GM21515 (cell line): ENCODE measurements at regions not wholly inside any gene's neighbourhood (a gene's known extent, or its start where the extent isn't known, plus 50 kb on each side); places are given as distances from the start of the nearest gene placed in this dataset.

Experiments
- ATAC-seq: cut with Tn5 transposase; IDR thresholded peaks from one replicate; pipeline ENCODE4 v1.9.1; 2021; ENCODE audit not compliant: unreplicated experiment

DNA sequence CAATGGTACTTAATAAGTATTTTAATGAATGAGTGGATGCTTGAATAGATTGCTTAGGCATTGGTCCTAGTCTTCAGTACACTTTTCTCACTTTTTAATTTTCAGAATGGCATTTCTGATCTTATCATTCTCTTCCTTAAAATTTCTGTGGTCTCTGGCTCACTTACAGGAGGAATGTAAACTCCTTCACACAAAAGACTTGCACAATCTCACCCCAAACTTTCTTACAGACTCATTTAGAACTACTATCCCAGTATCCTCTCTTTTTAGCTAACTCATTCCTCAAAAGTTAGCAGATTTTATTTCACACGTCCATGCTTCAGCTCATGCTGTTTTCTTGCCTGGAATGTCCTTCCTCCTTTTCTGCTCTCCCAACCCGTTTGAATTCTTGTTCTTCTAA is 350.1 kb downstream of the GRXCR1 start:
- no peak for ATAC-seq

DNA sequence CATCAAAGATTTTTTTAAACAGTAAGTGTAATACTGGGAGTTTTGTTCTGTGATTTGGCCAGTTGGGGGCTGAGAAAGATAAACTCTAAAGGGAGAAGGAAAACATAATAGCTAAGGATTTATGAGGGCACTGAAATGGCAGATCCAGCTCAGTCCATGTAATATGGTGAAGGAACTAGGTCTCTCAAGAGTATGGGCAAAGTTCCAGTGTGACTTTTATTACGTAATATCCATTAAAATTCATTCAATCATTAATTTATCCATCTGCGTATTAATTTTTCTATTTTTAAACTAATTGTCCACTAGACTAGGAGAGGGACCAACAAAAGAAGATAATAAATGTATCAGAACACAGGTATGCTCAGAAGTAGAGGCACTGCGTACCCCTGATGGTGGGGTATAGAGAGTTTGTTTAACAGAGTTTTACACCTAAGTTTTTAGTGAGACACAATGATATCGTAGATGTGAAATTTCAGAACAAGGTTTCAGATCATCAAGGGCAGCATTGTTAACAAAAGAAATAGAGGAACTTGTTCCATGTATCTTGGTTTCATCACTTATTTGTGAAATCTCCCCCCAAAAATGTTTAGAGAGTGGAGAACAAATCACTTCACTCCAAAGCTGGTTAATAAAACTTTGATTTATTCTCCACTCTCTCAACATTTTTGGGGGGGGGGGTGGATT is 351.1 kb downstream of the GRXCR1 start:
- ATAC-seq: no peak

DNA sequence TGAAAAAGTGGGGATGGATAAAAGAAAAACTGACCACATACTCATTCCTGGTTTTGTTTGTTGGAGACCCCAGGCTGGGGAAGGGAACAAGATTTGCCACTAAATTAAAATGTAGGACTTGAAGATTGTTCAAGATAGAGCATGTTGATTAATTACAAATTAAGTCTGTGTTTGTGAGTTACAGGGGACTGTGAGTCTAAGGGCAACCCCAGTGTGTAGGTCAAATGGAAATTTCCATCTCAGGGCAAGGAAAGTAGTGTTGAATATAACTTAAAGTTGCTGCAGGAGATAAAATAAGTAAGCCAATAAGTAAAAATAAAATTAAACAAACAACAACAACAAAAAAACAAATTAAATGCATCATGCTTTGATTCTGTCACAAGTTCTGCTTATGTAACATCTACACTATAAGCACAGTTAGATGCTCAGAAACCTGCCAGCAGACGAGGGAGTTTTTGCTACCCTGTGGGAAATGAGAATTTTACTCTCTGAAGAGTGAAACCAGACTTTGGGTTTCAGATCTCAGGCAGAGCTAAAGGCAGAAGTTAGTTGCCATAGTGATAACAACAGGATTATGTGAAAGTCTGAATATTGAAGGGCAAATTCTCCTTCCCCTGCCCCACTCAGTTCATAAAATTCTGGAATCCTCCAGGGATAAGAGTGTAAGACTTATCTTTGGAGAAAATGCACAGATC is 352.3 kb downstream of the GRXCR1 start:
- ATAC-seq: peak; percentile 97

DNA sequence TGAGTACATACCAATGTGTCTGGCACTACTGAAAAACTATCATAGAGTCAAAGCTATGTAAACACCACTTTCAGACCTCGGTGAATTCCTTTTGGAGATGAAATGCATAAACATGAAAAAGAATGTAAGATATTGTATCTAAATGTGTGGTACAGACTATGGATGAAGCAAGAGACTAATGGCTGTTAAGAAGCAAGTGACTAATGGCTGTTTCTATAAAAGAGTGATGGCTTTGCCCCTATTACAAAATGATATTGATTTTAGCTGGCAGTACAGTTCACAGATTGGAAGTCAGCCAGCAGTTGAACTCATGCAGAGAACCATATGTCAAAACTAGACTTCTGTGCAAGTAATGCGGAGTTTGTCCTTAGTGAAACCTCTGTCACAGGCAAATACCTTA is 359.3 kb downstream of the GRXCR1 start:
- no peak for ATAC-seq

DNA sequence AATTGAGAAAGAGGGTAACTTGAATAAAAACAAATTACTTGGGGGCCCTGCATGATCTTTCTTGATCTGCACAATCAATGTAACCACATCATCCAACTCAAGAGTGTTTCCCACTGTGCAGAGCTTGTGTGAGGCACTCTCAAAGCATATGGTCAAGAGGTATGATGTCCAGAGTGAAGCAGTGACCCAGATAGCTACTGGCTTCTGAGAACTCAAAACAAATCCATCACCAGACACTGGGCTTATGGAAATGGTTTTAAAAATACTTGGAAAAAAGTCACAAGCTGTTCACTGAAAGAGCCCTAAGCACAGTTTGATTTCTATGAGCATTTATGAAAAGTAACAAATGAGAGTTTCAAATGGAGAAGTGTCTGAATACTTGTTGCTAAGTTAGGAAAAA is 361.0 kb downstream of the GRXCR1 start:
- no peak for ATAC-seq

DNA sequence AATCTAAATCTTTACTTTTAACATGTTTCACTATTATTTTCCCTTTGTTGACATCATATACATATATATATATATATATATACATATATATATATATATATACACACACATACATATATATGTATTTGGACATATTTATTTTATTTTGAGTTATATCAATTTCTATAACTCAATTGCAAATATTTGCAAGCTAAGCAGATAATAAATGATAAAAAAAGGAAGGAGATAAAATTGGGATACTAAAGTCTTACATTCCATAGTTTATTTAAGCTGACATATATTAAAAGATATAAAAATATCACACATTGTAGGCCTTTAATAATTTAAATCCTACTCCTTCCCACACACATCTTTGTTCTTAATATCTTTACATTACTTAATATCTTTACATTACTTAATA is 372.2 kb downstream of the GRXCR1 start:
- ATAC-seq: no peak

DNA sequence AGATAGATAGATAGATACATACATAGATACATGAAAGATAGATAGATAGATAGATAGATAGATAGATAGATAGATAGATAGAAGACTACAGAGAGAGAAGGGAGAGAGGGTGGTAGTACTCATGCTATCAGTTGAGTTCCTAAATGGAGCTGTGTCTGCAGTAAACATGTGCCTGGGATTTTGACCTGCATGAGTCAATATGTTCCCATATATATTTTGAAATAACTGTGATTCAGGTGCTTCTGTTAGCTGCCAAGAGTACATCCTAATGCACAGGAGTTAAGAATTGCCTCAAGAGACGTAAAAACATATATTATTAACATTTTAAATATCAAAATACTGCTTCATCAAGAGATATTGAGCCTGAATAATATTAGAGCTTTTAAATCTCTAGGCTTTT is 379.4 kb downstream of the GRXCR1 start:
- no peak for ATAC-seq

DNA sequence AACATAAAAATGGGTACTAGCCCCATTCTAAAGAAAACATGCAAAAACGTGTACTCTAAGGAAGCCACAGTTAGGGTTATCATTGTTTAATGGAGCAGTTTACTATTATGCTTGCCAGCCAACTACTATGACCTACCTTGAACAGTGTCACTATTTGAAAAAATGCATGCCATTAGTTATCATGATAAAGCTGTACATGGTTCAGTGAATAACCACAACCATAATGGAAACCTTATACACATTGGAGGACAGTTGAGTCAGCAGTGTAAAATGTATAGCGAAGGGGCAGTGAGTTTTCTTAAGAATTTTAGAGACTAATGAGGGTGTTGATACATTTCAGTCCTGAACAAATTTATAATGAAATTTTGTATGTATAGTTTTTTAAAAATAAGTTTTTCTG is 381.9 kb downstream of the GRXCR1 start:
- ATAC-seq: no peak

DNA sequence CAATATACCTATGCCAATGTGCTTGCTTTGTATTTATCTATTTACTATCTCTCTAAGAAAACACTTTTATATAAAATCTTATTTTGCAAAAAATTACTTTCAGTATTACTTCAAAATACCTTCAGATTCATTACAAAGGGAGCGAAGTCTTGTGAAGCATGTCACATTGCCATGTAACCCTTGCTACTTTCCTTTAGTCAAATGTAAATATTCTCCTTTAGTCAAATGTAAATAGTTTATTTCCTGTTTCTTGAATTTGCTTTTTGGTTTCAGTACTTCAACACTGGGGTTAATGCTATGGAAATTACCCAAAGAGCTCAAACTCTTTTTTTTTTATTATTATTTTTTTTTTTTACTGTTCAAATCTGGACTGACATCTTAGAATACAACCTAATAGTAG is 383.3 kb downstream of the GRXCR1 start:
- ATAC-seq: no peak

DNA sequence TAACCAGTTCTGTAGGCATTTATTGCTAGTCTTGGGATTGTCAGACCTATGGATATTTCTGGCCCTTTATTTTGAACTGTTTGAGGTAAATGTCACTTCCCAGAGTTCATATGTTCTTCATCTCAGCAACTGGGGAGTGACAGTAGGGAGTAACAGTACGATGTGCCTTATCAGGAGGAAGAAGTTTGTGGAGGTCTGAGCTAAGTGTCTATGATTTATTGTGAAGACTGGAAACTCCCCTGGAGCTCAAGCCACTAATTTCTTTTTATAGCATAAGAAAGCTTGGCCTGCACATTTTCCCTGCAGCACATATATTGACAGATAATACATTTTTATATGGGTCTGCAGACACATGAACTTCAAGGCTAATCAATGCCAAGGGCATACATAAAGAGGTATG is 383.8 kb downstream of the GRXCR1 start:
- ATAC-seq: no peak

DNA sequence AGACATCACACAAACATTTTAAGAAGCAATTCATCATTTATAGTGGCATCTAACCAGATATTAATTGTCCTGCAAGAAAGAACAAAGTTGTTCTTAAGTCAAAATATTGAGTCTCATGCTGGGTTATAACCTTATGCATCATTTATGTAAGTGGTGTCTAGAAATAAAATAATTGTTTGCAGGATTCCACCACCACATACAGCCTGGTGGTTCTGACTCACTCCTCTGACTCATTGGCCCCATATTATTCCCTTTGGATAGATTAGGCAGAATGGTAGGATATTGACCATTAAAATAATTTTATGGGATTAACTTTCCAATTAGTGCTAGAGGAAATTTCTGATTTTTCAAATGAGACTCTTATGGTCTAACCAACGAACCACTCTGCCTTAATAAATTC is 384.5 kb downstream of the GRXCR1 start:
- ATAC-seq: no peak

DNA sequence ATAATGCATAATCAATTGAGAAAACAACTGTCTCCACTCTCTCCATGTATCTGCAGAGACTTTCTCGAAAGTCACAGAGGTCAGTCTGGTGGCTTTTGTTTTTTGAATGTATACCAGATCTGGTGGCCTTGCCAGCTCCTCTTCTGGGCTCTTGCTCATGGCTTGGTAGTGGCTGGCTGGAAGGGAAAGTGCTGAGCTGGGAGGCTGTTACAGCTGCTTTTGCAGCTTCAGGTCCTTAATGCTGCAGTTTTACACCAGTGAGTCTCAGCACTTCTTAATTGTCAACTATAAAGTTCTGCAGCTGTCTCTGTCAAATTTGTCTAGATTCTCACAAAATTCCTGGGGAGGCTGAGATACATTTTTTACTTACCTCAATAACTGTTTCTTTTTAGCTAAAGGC is 390.0 kb downstream of the GRXCR1 start:
- no peak for ATAC-seq

DNA sequence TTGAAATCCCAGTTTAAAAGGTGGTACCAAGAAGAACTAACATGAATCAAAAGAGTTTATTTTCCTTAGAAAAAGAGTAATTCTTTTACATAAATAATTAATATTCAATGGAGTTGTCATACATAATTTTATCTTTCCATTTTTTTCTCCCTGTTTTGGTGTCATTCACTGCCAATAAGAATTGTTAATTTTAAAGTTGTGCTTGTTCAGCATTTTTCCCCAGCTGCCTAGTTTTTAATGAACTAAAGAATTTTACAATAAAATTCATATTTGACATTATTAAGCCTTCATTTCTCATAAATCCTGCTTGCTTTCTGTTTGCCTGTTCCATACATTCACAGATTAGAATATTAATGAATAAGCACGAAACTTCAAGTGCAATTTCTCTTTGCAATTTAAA is 393.6 kb downstream of the GRXCR1 start:
- no peak for ATAC-seq

DNA sequence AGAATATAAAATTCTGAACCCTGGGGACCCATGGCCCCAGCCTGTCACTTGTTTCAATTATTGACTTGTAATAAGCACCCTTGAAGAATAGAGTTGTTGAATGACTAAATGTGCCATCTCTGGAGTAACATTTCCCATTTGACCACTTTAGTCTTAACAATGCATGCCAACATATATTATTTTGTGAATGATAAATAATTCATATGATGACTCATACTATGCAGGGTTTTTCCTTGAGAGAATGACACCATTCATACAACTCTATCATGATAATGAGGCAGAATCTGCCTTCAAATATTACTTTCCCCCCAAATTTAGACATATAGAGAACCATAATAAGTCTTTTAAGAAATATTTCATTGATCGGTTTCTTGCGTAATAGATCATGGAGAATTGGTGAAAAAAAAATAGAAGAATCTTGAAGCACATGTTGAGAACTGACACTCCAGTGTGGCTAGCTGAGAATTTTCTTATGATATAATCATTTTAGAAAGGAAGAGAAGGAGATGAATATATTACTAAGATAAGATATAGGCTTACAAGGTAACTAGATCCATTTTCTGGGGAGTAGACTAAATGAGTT is 404.5 kb downstream of the GRXCR1 start:
- no peak for ATAC-seq

DNA sequence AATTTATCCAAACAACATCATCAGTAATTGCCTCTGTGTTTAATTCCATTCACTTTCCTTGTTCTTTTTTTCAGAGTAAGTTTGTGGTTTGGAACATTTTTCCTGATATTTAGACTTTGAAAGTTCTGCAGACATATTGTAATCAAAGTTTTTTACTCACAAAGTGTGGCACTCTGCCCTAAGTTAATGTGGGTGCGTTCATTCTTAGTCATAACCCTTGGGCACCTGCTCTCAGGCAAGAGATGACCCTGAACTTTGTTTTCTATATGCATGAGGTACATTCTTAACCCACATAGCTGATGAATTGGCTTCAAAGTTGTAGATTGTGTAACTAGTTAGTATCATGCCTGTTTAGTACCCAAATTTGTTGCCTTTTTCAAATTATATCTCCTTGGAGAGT is 424.3 kb downstream of the GRXCR1 start:
- no peak for ATAC-seq

DNA sequence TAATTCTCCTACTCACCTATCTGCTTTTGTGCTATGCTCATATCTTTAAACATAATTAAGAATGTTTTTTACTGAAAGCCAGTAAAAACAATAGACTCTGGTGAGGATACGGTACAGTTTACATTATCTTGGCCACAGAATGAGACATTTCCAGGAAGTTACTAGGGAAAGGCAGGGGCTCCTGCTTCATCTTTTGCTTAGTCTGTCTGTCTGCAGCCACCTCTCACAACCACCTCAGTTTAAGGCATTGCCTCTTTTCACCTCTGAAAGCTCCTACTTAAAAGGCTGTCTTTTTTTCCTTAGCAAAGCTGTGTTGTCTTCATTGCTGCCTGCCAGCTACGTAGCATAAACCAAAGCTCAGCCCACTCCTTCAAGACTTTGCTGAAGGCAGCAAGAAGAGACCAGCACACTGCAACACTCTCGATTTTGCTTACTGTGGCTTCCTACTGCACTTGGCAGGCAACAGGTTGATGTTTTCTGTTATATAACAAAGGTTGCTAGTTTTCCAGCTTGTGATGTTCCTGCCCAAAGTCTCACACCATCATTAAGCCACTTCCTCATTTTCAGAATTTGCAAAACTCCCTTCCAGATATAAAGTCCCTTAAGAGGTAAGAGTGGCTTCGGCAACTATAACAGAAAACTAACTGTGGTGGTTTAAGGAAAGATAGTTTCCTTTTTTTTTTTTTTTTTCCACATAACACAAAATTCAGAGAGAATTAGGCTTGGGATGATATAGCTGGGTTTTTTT is 432.9 kb downstream of the GRXCR1 start:
- ATAC-seq: no peak

DNA sequence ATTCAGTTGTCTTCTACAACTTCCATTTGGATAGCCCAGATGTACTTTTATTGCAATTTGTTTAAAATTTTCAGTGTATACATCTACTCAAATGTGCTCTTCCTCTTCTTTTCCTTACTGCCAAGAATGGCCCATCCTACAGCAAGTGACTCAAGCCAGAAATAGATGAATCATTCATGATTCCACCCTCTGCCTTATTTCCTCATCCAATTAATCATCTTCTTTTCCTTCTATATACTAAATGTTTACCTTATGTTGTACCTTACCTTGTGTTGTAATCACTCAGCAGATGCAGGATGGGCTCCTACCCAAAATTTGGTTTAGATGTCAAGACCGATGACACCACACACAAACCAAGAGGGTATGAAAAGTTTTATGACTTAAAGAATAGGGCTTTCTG is 437.8 kb downstream of the GRXCR1 start:
- ATAC-seq: no peak

DNA sequence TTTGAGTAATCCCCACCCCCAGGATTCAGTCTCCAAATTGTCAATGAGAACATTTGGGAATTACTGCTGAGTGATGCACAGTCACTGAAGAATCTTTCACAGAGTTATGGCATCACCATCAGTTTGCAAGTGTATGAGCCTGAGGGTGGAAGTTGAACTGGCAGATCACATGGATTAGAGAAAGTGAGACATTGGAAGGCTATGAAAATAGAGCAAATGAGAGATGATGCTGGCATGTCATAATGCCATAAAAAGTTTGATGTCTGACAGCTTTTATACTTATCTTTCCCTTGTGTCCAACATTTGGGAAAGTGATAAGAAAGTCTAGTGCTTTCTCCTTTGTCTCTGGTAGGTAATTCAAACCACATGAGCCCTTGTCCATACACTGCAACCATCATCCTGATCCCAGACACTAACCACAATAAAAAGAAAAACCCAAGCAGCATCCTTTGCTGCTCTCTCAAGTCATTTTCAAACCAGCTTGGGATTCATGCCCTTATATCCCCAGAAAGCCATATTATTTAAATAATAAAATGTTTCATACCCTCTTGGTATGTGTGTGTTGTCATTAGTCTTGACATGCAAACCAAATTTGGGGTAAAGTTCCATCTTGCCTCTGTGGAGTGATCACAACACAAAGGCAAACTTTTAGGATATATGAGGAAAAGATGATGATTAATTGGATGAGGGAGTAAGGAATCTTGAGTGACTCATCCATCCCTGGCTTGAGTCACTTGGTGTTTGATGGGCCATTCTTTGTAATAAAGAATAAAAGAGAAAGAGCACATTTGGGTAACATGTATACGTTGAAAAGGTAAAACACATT is 438.9 kb downstream of the GRXCR1 start:
- ATAC-seq: no peak

DNA sequence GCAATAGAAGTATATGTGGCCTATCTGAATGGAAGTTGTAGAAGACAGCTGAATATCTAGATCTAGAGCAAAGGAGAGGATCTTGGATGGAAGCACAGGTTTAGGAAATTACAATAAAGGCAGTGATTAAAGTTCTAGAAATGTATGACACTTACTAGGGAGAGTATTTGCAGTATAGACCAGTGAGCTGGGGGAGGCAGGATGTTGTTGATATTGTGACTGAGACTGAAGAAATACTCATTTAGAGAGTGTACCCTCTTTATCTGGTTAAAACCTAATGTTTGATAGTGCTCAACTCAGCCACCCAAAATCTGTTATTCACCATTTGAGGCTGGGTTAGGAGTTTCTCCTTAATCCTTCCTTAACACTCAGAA is 439.5 kb downstream of the GRXCR1 start:
- no peak for ATAC-seq

DNA sequence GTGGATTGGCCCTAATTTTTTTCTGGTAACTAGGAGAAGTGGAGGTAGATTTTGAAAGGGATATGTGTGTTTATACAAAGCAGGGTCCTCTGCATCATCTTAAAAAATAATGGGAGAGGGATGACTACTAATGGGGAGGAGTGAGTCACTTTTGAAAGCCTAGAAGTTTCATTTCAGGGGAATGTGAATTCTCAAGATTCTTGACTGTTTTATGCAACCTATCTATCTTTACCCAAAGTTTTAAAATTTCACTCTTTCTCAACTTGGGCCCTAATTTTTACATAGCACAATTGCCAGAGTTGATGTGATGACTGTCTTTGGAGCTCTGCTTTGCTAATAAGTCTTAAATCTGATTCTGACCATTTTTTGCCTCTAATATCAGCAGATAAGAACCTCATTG is 445.2 kb downstream of the GRXCR1 start:
- no peak for ATAC-seq

DNA sequence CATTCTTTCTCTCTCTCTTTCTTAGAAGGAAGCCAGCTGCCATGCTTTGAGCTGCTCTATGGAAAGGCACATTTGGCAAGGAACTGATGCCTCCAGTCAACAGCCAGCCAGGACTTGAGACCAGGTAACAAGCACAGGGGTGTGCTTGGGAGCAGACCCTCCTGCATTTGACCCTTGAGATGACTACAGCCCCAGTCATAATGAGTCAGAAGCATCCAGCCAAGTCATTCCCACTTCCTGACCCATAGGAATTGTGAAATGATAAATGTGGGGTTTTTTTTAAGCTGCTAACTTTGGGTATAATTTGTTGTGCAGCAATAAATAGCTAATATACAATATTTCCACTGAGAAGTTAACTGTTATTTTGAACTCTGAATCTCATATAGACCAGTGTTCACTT is 446.9 kb downstream of the GRXCR1 start:
- no peak for ATAC-seq
